Limb (tissue), 2 donors: ENCODE measurements at regions not wholly inside any gene's neighbourhood (a gene's known extent, or its start where the extent isn't known, plus 50 kb on each side); places are given as distances from the start of the nearest gene placed in this dataset.
A peak's percentile ranks its signal among the peaks of the same experiment; 100 is the strongest.
"Not testable (repeated sequence)": the region's sequence is repeated elsewhere in the genome, so short reads cannot be mapped to it uniquely, and the experiment has no call there.

ENCODE experiments used
- DNase-seq, 2 donors: peaks; one replicate each; pipeline ENCODE4 v3.0.0-alpha.2; 2016; ENCODE audit errors: extremely low spot score in 2 of 2

DNA sequence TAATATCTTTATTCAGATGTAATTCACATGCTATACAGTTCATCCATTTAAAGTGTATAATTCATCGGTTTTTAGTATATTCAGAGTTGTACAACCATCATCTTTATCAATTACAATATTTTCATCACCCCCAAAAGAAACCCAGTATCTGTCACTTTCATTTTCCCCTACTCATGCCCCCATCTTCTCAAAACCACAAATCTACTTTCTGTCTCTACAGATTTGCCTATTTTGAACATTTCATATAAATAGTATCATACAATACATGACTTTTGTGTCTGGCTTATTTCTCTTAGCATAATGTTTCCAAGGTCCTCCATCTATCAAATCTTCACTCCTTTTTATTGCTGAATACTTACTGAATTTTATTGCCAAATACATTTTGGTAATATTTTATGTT, 305.1 kb upstream of the SGCD start:
- no peak for DNase-seq

DNA sequence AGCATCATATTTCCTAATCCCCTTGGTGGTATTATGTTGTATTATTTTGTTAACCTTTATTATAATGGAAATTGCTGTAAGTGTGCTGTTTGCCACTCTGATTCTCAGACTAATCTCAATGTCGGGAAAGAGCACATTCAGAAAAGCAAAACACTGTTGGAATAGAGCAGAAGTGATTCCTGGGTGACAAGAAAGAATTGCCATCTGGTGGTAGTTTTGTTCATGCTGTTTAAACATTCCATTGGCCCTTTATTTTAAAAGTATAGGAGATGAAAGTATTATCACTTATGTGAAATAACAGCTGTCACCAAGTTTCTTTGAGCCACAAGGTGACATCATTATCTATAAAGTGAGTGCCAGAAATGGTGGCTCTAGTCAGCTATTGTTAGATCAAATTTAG, 301.3 kb upstream of the SGCD start:
- no peak for DNase-seq

DNA sequence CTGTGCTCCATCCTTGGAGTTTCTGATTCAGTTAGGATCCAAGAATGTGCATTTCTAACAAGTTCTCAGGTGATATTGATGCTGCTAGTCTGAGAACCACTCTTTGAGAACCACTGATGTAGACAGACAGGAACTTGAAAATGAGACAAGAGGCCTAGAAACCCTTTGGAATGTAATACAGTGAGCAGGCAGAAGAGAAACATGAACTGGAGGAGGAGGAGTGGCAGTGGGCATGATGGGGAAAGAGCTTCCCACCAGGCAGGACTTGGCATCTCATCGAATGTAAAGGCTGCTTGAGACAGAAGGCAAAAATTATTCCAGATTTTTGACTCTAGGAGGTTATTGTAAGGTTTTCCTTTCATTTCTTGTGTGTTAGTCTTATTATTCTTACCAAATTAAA, 295.8 kb upstream of the SGCD start:
- DNase-seq: no peak

DNA sequence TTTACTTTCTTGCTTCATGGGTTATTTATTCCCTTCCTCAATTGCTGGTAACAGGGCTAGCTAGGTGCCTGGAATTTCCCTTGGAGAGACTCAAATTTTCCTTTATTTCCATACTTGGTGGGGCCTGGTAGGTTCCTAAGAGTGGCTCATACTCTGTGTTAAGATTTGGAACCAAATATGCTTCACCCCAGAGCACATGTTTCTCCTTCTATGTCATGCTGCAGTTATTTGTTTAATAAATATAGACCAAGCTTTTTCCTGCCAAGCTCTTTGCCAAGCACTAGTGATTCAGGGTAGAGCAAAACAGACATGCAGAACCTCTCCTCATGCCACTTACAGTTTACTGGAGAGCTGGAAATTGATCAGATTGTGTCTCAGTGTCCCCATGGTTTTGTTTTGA, 290.3 kb upstream of the SGCD start:
- no peak for DNase-seq

DNA sequence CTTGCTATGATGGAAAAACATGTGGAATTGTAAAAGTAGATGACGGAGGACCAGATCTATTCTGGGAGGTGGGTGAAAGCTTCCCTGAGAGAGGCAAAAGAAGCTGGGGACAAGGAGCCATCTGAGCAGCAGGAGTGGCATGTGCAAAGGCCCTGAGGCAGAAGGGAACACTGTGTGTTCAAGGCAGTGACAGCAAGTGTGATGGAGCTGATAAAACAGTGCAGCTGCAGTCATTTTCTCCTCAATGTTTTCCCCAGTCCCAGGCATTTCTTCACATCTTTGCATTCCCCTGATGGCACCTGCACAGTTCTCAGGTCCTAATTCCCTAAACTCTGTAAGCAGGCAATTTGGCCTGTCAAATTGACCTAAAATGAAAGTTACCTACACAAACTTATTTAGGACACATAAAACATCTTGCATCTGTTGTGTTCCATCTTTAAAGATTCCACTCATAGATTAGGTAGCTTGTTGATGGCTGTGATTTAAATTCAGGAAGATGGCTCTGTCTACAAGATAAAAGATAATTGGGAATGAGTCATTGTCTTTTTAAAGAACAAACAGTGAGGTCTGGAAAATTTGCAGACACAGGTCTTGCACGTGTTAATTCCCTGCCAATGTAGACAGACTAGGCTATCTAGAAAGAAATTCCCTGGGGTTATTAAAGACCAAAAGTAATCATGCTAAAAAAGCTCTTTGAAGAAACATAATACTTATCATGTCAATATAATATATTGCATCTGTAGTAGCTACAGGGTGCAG, 289.6 kb upstream of the SGCD start:
- no peak for DNase-seq

DNA sequence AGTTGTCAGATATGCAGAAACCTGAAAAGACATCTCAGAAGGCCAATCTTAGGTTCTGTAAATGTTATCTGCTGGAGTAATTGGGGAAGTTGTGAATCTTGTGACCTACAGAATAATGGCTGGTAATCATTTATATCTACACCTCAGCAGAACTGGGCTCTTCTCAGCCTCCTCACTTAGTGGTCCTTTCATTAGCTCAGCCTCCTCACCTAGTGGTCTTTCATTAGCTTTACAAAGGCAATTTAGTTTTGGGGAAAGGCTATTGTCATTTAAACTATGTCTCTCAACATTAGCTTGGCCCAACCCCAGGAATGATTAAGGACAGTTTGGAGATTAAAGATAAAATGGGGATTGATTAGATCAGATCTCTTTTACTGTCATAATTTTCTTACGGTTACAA, 284.2 kb upstream of the SGCD start:
- no peak for DNase-seq

DNA sequence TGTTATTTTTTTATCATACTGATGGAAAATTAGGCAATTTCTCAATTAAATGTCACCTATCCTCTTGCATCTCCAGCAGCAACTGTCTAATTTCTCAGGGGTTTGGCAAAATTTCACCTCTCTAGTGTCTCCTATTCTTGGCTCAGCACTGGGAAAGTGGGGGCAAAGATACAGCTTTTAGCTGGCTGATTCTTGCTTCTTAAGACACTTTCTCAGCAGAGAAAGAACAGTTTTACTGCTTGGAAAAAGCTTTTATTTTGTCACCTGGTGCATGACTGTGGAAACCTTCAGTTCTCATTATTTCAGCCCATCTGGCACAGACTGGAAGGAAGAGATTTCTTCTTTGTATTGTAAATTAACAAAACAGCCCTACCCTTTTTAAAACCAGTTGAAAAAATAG, 283.6 kb upstream of the SGCD start:
- DNase-seq: no peak

DNA sequence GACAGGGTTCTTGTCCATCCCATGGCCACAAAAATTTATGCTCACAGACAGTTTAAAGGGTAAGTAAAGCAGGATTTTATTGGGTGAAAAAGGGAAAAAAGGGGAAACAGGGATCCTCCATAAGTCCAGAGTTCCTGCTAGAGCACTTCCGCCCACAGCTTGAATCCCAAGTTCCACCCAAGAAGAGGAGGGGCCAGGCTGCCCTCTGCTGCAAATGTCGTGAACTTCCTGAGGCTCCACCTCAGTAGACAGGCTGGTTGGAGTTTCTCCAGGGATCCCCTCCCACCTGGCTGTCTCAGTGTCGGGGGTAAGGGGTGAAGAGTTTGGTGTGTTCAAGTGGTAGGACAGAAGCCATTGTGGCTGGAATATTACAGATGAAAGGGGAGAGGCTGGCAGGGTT, 275.0 kb upstream of the SGCD start:
- DNase-seq: no peak

DNA sequence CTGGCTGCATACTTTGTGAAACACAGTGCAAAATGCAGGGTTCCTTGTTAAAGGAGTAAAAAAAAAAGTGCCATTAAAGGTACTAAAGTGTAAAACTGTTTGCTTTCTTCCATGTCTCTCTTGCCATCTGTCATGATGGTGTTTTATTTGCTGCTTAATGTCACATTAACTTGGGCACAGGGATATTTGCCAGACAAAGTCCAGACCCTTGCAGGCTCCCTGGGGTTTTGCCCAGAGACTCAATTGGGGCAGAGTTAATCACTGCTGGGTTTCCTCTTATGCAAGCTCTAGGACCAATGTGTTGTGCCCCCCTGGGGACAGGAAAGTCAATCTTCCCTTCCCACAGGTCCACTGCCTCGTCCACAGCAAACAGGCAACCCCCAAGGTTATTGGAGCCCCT, 274.3 kb upstream of the SGCD start:
- DNase-seq: no peak

DNA sequence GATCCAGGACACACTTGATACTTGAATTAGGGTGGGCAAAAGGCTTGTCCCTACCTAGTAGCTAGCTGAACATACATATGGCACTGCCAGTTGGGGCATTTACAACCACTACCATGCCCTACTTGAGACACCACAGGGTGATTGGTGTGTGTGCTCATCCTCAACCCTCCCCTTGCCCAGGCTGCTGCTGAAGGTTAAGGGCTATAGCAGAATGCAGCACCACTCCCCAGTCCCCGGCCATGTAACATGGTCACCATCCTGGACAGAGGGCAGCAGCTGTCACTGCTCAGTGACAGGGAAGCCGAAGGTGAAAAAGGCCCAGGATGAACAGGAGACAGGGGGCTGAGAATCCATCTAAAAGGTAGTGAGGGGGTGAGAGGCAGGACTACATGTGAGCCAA, 273.9 kb upstream of the SGCD start:
- DNase-seq: no peak

DNA sequence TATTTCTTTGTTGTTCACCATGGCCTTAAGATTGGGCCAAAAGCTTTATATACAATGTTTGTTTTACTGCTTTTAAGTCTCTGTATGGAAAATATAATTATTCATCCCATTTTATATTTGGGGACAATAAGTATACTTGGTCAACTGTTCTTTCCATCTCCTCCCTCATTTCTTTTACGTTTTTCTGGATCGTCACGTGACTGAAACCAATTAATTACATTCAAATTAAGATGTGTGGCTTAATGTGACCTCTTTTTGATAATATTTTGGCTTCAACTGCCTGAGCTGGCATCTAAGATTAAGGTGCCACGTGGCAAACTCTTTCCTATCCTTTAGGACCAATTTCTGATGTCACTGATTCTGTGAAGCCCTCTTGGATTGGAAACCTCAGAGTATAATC, 250.1 kb upstream of the SGCD start:
- no peak for DNase-seq

DNA sequence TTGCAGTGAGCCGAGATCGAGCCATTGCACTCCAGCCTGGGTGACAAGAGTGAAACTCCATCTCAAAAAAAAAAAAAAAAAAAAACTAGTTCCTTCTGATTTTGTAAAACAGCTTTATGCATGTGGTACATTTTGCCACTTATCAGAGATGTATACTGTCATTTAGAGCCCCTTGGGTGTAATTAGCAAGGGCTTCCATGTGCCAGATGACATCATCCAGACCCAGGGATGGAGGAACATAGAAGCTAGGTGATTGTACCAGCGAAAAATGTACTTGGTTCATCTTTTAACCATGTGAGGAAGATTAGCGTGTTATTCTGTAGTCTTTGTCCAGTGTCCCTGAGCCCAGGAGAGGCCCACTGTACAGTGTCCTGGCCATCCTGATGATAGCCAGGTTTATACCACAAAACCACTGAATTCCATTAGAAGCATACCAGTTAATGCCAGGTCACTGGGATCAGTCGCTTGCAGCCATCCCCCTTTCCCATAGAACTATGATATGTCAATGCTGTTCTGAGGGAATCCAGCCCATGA, 239.3 kb upstream of the SGCD start:
- no peak for DNase-seq

DNA sequence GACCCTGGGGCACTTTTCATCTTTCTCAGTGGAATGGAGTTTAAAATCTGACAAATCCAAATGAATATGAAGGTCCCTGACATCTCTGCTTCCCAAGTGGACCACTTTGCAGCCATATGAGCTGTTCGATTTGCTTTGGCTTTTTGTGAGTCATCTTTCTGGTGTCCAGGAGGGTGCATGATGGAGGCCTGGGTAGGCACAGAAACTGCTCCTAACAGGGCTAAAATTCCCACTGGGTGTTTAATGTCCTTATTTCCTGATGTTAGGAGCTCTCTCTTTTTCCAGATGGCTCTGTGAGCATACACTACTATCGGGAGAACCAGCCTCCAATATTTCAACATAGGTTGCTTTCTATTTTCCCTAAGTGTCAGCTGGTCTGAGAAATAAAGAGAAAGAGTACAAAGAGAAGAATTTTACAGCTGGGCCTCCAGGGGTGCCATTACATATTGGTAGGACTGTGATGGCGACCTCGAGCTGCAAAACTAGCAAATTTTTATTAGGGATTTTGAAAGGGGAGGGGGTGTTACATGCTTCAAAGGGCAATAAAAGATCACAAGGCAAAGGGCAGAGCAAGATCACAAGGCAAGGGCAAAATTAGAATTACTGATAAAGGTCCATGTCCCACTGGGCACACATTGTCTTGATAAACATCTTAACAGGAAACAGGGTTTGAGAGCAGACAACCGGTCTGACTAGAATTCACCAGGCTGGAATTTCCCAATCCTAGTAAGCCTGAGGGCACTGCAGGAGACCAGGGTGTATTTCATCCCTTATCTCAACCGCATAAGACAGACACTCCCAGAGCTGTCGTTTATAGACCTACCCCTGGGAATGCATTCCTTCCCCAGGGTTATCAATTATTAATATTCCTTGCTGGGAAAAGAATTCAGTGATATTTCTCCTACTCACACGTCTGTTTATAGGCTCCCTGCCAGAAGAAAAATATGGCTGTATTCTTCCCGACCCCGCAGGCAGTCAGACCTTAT, 236.7 kb upstream of the SGCD start:
- not testable (repeated sequence) for DNase-seq

DNA sequence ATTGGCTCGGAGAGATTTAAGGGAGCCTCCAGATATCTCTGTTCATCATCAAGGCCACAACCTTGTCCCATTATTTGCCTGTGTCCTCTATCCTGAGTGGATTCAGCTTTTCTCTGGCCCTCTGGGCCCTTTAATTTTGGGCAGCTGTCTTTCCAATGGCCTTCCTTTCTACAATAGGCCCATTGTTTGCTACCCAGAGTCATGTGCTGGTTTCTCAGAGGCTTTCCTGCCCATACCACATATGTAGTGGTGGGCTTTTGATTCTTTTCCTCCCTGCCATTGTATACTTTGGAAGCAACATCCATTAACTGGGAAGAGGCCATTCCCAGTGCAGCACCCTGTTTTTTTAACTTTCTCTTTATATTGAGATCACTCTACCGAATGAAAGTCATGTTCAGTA, 233.9 kb upstream of the SGCD start:
- no peak for DNase-seq

DNA sequence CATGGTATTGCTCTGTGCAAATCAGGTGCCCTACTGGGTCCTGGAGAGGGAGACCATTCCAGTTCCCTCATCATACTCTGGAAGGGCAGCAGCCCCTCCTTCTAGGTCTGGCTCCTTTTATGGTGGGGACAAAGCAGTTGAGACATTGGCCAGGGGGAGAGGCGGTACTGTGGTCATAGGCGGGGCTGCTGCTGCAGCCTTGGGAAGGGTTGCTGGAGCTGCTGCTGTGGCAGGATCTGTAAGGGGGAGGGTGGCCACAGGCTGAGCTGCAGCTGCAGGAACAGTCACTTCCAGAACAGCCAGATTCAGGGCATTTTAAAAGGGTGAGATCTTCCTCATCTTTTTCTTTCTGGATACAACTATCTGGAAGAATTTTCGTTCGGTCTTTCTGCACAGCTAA, 233.0 kb upstream of the SGCD start:
- DNase-seq: peak in 1 of 2 donors; percentile 11

DNA sequence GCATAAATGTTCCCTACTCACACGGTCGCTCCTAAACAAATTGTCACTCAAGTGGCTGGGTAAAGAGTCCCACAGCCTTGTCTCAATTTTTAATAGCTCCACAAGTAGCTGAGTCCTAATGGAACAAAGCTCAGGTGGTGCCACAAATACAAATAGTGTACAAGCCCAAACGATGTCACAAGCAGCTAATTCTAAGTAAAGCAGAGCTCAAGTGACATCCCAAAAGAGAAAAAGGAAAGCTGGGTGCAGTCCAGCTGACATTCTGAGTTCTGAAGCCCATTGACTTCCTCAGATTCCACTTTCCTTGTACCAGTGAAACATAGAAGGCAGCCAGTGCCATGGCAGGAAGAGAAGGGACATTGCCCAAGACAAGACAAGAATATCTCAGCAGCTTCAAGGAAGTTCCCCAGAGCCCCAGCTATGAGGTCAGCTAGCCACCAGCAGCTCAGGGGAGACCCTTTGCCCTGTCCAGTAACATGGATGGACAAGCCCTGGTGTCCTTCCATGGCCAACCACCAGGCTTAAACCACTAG, 231.2 kb upstream of the SGCD start:
- DNase-seq: no peak

DNA sequence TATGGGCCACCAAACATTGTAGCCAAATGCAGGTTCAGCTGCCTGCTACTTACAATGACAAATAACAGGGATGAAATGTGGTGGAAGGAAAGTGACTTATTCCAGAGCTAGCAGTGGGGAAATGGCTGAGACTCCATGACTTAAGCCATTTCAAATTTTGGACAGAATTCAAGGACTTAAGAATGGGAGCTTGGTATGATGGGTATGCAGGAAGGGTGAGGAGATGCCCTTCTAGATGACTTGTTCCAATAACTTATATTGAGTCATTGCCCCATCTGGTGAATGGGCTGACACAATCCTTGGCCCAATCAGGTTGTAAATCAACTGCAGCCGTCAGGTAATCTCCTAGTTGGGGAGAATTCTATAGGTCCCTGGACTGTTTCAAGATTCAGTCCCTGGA, 230.7 kb upstream of the SGCD start:
- DNase-seq: no peak

DNA sequence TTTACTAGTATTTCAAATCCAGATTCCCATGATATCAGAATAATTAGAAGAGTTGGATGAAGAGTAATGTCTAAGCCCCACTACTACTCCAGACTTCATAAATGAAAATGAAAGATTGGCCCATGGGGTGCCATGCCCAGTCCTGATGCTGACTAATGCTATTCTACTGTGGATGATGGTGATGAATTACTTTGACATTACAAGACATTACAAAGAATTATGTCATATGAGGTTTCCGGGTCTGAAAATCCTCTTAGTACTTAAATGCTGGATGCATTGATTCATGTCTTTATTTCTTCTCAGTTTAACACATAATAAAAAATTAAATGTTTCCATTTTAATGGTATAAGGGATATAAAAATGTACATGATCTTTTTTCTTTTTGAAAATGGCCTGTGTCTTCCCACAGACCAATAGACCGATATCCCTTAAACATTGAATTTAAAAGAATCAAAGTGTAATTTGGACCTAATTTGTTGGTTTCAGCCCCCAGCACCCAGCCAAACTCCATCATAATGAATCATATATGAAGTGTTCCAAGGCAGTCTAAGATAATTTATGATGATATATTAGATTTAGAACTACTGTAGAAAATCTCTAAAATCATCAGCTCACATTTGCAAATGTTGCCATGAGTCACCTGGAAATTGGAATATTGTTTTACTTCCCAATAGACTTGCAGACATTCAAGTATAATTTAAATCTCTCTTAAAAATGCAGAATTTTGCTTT, 223.6 kb upstream of the SGCD start:
- DNase-seq: no peak

DNA sequence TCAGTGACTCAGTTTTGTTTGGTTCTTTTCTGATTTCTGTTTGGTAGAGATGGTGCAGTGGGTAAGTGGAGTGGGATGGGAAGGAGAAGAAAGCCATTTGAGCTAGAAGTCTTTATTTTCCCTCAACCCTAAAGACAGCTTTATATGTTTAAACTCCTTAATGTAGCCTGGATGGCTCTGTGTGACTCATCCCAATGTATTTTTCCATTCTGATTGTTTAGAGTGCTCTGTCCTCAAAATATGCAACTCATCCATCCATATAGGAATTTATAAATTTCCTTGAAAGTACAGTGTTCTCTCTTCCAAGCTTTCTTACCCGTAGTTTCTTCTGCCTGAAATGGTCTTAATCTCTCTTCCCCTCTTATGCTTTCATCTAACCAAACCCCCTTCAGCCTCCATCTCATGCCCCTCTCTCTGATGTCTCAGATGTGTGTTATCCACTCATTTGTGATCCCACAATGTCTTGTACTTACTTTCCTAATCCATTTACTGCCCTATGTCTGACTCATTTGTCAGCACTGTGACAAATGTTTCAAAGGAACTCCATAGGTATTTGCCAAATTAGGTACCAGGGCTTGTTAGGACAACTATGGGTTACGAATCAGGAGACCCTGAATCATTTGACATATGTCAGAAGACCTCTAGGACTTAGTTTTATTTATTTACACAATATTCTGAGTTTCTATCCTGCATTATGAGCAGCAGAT, 217.5 kb upstream of the SGCD start:
- no peak for DNase-seq

DNA sequence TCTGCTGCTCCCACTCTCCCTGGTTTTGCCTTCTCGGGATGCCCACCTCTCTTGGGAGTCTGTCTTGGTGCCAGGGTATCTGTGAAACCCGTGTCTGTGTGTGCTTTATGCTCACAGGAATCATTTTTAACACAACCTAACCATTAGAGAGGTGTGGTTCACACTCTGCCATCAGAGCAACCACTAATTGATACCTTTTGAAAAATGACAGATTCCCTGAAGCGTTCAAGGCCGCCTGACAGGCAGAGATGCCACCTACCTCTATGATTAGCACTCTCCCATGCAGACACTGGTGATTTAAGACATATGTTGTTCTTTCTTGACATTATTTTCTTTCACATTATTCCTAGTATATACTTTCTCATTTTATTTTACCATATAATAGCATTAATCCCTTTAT, 207.3 kb upstream of the SGCD start:
- no peak for DNase-seq

DNA sequence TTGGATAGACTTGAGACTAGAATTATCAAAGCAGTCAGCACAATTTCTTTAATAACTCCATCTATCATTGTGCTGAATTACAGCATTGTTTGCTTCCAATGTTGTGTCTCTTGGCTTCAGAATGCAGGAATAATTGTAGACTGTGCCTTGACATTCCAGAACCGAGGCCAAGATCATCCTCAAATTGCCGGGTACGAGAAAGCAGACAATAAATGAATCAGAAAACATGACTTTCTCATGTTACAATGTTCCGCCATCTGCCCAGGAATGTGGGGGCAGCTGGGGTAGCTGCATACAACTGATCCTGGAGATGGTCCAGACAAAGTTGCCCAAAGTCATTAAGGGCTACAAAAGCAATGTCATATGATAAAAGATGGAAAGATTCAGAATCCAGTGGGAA, 206.2 kb upstream of the SGCD start:
- DNase-seq: peak in 1 of 2 donors; percentile 63
